OCI-LY7 (cell line): ENCODE measurements at regions not wholly inside any gene's neighbourhood (a gene's known extent, or its start where the extent isn't known, plus 50 kb on each side); places are given as distances from the start of the nearest gene placed in this dataset.

Source experiments
- CTCF ChIP-seq: fragments of 200-600 bp; sonication (generic); conservative IDR thresholded peaks from 2 replicates; pipeline ENCODE4 v1.5.1; 2014; ENCODE audit warnings: mild to moderate bottlenecking, antibody characterized with exemption, low read length, moderate library complexity, mixed read lengths
- EZH2phosphoT487 ChIP-seq: fragments of 200-600 bp; sonication (generic); IDR thresholded peaks from 2 replicates; pipeline ENCODE4 v1.6.1; 2018; ENCODE audit warnings: low read depth, borderline replicate concordance, mild to moderate bottlenecking, mixed run types, antibody characterized with exemption, low read length, moderate library complexity, mixed read lengths

GRCh38 chr2:142445551-142446072, 314.8 kb upstream of the LRP1B start:
- no peak for TF ChIP-seq CTCF
- TF ChIP-seq EZH2phosphoT487, result no peak
